ENCODE measurements at regions not wholly inside any gene's neighbourhood (a gene's known extent, or its start where the extent isn't known, plus 50 kb on each side); places are given as distances from the start of the nearest gene placed in this dataset.
"Not testable (repeated sequence)": the region's sequence is repeated elsewhere in the genome, so short reads cannot be mapped to it uniquely, and the experiment has no call there.

- H3K27me3 ChIP-seq = no peaks in the 10 kb centered on the region
- H3K27ac ChIP-seq = no peak overlapping the region
- intact Hi-C loops (cut with DNase I; ENCODE audit: low total_unique reads) = no loop called here
- TF ChIP-seq, protein P1, sequence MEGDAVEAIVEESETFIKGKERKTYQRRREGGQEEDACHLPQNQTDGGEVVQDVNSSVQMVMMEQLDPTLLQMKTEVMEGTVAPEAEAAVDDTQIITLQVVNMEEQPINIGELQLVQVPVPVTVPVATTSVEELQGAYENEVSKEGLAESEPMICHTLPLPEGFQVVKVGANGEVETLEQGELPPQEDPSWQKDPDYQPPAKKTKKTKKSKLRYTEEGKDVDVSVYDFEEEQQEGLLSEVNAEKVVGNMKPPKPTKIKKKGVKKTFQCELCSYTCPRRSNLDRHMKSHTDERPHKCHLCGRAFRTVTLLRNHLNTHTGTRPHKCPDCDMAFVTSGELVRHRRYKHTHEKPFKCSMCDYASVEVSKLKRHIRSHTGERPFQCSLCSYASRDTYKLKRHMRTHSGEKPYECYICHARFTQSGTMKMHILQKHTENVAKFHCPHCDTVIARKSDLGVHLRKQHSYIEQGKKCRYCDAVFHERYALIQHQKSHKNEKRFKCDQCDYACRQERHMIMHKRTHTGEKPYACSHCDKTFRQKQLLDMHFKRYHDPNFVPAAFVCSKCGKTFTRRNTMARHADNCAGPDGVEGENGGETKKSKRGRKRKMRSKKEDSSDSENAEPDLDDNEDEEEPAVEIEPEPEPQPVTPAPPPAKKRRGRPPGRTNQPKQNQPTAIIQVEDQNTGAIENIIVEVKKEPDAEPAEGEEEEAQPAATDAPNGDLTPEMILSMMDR (IDR thresholded peaks at IDR 0.05) = no peak
- TF ChIP-seq POLR2AphosphoS5 (IDR thresholded peaks at IDR 0.05) (no peak), EP300 (IDR thresholded peaks at IDR 0.05) (no peak), POLR2A (IDR thresholded peaks at IDR 0.05) (no peak)
- no peaks in the 10 kb centered on the region for H3K9me3 ChIP-seq
- no peak for DNase-seq
- no peaks in the 10 kb centered on the region for H3K4me1 ChIP-seq
- 60 to 77% (median 68%) methylated on average over 5 of the region's 5 CpGs for WGBS, 5 donors
- H3K36me3 ChIP-seq = no peaks in the 10 kb centered on the region
- no peak overlapping the region for H3K4me3 ChIP-seq
Measured at GRCh38 chr4:169934794-169935429, 91.3 kb downstream of the MFAP3L start.

GRCh38 chr4:169933531-169933930, 92.7 kb downstream of the MFAP3L start:
- no peak for DNase-seq
- H3K36me3 ChIP-seq = no peaks in the 10 kb centered on the region
- H3K9me3 ChIP-seq = no peaks in the 10 kb centered on the region
- 66 to 76% (median 71%) methylated on average over 3 of the region's 3 CpGs for WGBS, 5 donors
- H3K4me1 ChIP-seq = no peaks in the 10 kb centered on the region
- no peak overlapping the region for H3K4me3 ChIP-seq
- intact Hi-C loops (cut with DNase I; ENCODE audit: low total_unique reads) = no loop called here
- H3K27ac ChIP-seq = no peak overlapping the region
- TF ChIP-seq, protein P1 (IDR thresholded peaks at IDR 0.05) = no peak
- TF ChIP-seq POLR2AphosphoS5 (IDR thresholded peaks at IDR 0.05) (no peak), POLR2A (IDR thresholded peaks at IDR 0.05) (no peak), EP300 (IDR thresholded peaks at IDR 0.05) (no peak)
- H3K27me3 ChIP-seq = no peaks in the 10 kb centered on the region

GRCh38 chr4:169931964-169932363, 94.2 kb downstream of the MFAP3L start:
- intact Hi-C loops (cut with DNase I; ENCODE audit: low total_unique reads) = no loop called here
- no peak for TF ChIP-seq POLR2A (IDR thresholded peaks at IDR 0.05)
- TF ChIP-seq, protein P1 (IDR thresholded peaks at IDR 0.05) = no peak
- no peak for TF ChIP-seq POLR2AphosphoS5 (IDR thresholded peaks at IDR 0.05)
- TF ChIP-seq EP300 (IDR thresholded peaks at IDR 0.05) = no peak
- H3K27ac ChIP-seq = no peak overlapping the region
- no peaks in the 10 kb centered on the region for H3K9me3 ChIP-seq
- no peaks in the 10 kb centered on the region for H3K27me3 ChIP-seq
- no peak overlapping the region for H3K4me3 ChIP-seq
- 72 to 83% (median 76%) methylated on average over 3 of the region's 3 CpGs for WGBS, 5 donors
- no peaks in the 10 kb centered on the region for H3K4me1 ChIP-seq
- no peaks in the 10 kb centered on the region for H3K36me3 ChIP-seq
- no peak for DNase-seq

GRCh38 chr4:169930755-169931154, 95.4 kb downstream of the MFAP3L start:
- H3K27ac ChIP-seq; H3K4me1 ChIP-seq; H3K27me3 ChIP-seq; H3K9me3 ChIP-seq; intact Hi-C loops (cut with DNase I; ENCODE audit: low total_unique reads); H3K36me3 ChIP-seq; H3K4me3 ChIP-seq; DNase-seq: not testable (repeated sequence)
- WGBS, 5 donors = 18 to 89% (median 82%) methylated on average over 1 of the region's 1 CpG

- intact Hi-C loops (cut with DNase I; ENCODE audit: low total_unique reads) = no loop called here
Measured at GRCh38 chr4:169927280-169927679, 98.9 kb downstream of the MFAP3L start.

More at GRCh38 chr4:169927280-169927679, 98.9 kb downstream of the MFAP3L start:
- 58 to 75% (median 66%) methylated on average over 4 of the region's 4 CpGs for WGBS, 5 donors
- H3K4me1 ChIP-seq = no peaks in the 10 kb centered on the region
- no peaks in the 10 kb centered on the region for H3K27me3 ChIP-seq
- no peaks in the 10 kb centered on the region for H3K9me3 ChIP-seq
- no peak overlapping the region for H3K27ac ChIP-seq
- DNase-seq = no peak
- no peaks in the 10 kb centered on the region for H3K36me3 ChIP-seq
- TF ChIP-seq, protein P1 (IDR thresholded peaks at IDR 0.05) = no peak
- TF ChIP-seq POLR2AphosphoS5 (IDR thresholded peaks at IDR 0.05) (no peak), POLR2A (IDR thresholded peaks at IDR 0.05) (no peak), EP300 (IDR thresholded peaks at IDR 0.05) (no peak)
- no peak overlapping the region for H3K4me3 ChIP-seq
